ENCODE measurements at regions not wholly inside any gene's neighbourhood (a gene's known extent, or its start where the extent isn't known, plus 50 kb on each side); places are given as distances from the start of the nearest gene placed in this dataset.

DNA sequence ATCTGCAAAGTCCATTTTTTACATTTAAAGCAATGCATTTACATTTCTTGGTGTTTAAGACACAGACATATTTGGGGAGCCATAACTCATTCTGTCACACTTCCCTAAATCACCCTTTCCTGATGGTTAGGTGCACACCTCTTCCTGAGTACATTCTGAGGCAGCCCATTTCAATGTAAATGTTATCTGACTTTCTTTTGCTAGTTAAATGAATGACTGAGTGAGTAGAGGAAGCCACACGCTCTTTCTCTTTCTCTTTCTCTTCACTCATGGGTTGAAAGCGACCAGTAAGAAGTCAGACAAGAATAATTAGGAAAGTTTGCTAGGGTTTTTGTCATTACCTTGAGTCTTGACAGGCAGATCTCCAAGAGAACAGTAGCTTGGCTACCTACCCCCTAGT lies 143.1 kb downstream of the S1PR1 start:
- Mint-ChIP-seq H3K27me3 (ENCODE audit: unreplicated experiment) (peaks cover 9% of the 10 kb centered on the region), H3K4me1 (ENCODE audit: unreplicated experiment) (no peaks in the 10 kb centered on the region), H3K4me3 (ENCODE audit: unreplicated experiment) (no peak overlapping the region), H3K36me3 (ENCODE audit: unreplicated experiment) (no peaks in the 10 kb centered on the region), H3K9me3 (ENCODE audit: unreplicated experiment) (no peaks in the 10 kb centered on the region), H3K27ac (ENCODE audit: unreplicated experiment) (no peak overlapping the region)
- DNase-seq (ENCODE audit: extremely low spot score, unreplicated experiment) = no peak
- TF ChIP-seq, protein P1, sequence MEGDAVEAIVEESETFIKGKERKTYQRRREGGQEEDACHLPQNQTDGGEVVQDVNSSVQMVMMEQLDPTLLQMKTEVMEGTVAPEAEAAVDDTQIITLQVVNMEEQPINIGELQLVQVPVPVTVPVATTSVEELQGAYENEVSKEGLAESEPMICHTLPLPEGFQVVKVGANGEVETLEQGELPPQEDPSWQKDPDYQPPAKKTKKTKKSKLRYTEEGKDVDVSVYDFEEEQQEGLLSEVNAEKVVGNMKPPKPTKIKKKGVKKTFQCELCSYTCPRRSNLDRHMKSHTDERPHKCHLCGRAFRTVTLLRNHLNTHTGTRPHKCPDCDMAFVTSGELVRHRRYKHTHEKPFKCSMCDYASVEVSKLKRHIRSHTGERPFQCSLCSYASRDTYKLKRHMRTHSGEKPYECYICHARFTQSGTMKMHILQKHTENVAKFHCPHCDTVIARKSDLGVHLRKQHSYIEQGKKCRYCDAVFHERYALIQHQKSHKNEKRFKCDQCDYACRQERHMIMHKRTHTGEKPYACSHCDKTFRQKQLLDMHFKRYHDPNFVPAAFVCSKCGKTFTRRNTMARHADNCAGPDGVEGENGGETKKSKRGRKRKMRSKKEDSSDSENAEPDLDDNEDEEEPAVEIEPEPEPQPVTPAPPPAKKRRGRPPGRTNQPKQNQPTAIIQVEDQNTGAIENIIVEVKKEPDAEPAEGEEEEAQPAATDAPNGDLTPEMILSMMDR (IDR thresholded peaks at IDR 0.05) = no peak

DNA sequence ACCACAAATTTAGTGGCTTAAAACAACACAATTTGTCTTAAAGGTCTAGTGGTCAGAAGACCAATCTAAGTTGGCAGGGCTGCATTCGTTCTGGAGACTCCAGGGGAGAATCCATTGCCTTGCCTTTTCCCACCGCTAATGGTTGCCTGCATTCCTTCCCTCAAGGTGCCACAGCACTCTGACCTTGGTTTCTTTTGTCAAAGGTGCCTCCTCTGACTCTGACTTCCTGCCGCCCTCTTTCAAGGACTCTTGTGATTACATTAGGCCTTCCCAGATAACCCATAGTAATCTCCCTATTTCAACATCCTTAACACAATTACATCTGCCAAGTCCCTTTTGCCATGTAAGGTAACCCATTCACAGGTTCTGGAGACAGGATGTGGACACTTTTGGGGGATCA lies 145.3 kb downstream of the S1PR1 start:
- Mint-ChIP-seq H3K4me1 (ENCODE audit: unreplicated experiment) (no peaks in the 10 kb centered on the region), H3K36me3 (ENCODE audit: unreplicated experiment) (no peaks in the 10 kb centered on the region), H3K4me3 (ENCODE audit: unreplicated experiment) (no peak overlapping the region), H3K9me3 (ENCODE audit: unreplicated experiment) (no peaks in the 10 kb centered on the region), H3K27me3 (ENCODE audit: unreplicated experiment) (peaks cover 11% of the 10 kb centered on the region), H3K27ac (ENCODE audit: unreplicated experiment) (no peak overlapping the region)
- DNase-seq (ENCODE audit: extremely low spot score, unreplicated experiment) = no peak
- TF ChIP-seq, protein P1 (IDR thresholded peaks at IDR 0.05) = no peak

DNA sequence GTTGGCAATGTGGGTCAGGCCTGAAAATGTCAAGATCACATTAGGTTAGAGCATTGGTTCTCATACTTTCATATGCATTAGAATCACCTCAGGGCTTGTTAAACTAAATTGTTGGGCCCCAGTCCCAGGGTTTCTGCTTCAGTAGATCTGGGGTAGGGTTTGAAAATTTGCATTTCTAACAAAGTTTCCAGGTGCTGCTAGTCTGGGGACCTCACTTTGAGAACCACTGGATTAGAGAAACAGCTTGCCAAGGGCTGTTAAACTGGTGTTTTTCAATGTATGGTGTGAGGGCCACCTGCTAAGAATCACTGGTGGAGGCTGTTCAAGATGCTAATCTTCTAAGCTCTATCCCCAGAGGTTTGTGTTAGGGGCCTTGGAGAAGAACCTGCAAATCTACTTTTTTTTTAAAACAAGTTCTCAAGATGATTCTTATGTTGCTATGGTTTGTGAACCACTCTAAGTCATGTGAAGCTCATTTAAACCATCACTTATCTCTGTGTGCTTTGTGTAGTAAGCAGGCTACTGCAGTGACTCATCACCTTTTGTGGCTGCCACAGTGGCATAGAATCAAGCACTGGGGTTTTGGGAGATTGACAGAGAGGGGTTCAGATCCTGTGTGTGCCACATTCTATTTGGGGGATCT lies 152.2 kb downstream of the S1PR1 start:
- TF ChIP-seq, protein P1 (IDR thresholded peaks at IDR 0.05) = no peak
- no peak for DNase-seq (ENCODE audit: extremely low spot score, unreplicated experiment)
- no peaks in the 10 kb centered on the region for H3K4me1 Mint-ChIP-seq (ENCODE audit: unreplicated experiment)

DNA sequence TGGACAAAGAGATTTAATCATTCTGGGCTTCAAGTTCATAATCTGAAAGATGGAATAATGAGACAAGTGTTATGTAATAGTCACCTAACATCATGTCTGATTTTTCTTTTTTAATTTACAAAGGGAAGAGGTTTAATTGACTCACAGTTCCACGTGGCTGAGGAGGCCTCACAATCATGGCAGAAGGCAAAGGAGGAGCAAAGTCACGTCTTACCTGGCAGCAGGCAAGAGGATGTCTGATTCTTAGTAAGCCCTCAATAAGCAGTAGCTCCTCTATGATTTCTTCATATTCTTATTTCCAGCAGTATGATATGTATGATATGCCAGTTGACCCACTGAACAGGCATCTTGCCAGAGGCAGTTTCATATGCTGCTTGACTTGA lies 152.7 kb downstream of the S1PR1 start:
- Mint-ChIP-seq H3K27ac (ENCODE audit: unreplicated experiment) (no peak overlapping the region), H3K9me3 (ENCODE audit: unreplicated experiment) (no peaks in the 10 kb centered on the region), H3K27me3 (ENCODE audit: unreplicated experiment) (peaks cover 2% of the 10 kb centered on the region), H3K4me3 (ENCODE audit: unreplicated experiment) (no peak overlapping the region), H3K36me3 (ENCODE audit: unreplicated experiment) (no peaks in the 10 kb centered on the region), H3K4me1 (ENCODE audit: unreplicated experiment) (no peaks in the 10 kb centered on the region)
- TF ChIP-seq, protein P1 (IDR thresholded peaks at IDR 0.05) = no peak
- DNase-seq (ENCODE audit: extremely low spot score, unreplicated experiment) = no peak

More for the DNA sequence above, 152.2 kb downstream of the S1PR1 start:
- Mint-ChIP-seq H3K9me3 (ENCODE audit: unreplicated experiment) (no peaks in the 10 kb centered on the region), H3K27me3 (ENCODE audit: unreplicated experiment) (peaks cover 2% of the 10 kb centered on the region), H3K27ac (ENCODE audit: unreplicated experiment) (no peak overlapping the region), H3K36me3 (ENCODE audit: unreplicated experiment) (no peaks in the 10 kb centered on the region), H3K4me3 (ENCODE audit: unreplicated experiment) (no peak overlapping the region)

DNA sequence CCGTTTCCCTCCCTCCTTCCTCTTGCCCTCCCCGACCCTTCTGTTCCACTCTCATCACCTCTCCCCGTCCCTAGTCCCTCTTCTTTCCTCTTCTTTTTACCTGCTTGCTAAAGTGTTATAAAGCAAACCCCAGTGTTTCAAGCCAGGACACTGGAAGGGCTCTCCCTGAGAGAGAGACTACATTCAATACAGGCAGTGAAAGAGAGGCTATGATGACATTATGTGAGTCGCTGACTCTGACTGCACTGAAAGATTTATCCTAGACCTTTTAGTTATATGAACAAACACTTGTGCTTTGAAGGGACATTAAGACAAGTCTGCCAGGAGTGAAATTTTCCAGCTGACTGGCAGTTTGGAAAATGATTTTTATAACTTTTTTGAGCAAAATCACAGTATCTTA lies 155.7 kb downstream of the S1PR1 start:
- H3K36me3 Mint-ChIP-seq (ENCODE audit: unreplicated experiment) = no peaks in the 10 kb centered on the region
- TF ChIP-seq, protein P1 (IDR thresholded peaks at IDR 0.05) = no peak
- H3K9me3 Mint-ChIP-seq (ENCODE audit: unreplicated experiment) = no peaks in the 10 kb centered on the region
- H3K4me1 Mint-ChIP-seq (ENCODE audit: unreplicated experiment) = no peaks in the 10 kb centered on the region
- no peak for DNase-seq (ENCODE audit: extremely low spot score, unreplicated experiment)
- no peak overlapping the region for H3K27ac Mint-ChIP-seq (ENCODE audit: unreplicated experiment)
- H3K27me3 Mint-ChIP-seq (ENCODE audit: unreplicated experiment) = no peaks in the 10 kb centered on the region
- no peak overlapping the region for H3K4me3 Mint-ChIP-seq (ENCODE audit: unreplicated experiment)

Data from osteocyte (in vitro differentiated cells).